Left ventricle myocardium superior (tissue), 1 donor: ENCODE measurements at regions not wholly inside any gene's neighbourhood (a gene's known extent, or its start where the extent isn't known, plus 50 kb on each side); places are given as distances from the start of the nearest gene placed in this dataset.

Experiments used
- ATAC-seq: fragments of 200-7000 bp; cut with Tn5 transposase; one replicate; pipeline ENCODE4 v1.9.1; 2020; ENCODE audit warnings: mild to moderate bottlenecking, moderate library complexity
- DNase-seq: peaks from one replicate; pipeline ENCODE4 v3.0.0-alpha.2; 2020
- intact Hi-C: fragments of 100-400 bp; cut with micrococcal nuclease; formaldehyde crosslinking; loops from one replicate; pipeline ENCODE4 v1.11.0; 2022
- donor health status: DM: no; HTN: yes; CAD: no; lungs with severe emphysema.

DNA sequence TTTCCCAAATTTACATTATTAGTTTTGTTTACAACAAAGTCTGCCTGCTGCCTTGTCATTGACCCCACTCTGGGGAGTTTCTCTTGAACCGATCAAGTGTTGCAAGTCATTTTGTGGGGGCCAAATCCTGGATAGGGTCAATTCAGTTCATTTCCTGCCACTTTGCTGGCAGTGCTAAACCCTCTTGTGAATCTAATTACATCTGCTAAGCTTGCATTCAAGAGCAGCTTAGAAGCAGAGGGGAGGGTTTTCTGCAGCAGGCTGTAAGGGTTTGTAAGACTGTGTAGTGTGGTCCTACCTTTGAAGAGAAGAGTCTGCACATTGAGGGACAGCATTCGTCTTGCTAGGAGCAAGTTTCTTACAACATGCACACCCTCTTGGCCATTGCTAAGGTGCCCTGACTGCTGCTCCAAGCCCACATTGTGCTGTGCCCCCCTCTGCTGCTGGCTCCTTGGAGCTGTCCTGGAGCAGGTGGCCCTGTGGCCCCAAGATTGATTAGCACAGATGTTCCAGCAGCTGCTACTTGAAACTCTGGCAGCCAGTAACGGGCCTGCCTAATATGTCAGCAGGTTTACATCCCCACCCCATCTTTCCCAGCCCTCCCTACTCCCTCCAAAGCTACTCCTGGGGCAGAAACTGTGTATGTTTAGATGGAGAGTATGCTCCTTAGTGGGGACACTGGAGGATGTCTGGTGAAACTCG is 174.5 kb upstream of the USP9Y start:
- ATAC-seq (no peak), DNase-seq (no peak)
- intact Hi-C loops = no loop called here

DNA sequence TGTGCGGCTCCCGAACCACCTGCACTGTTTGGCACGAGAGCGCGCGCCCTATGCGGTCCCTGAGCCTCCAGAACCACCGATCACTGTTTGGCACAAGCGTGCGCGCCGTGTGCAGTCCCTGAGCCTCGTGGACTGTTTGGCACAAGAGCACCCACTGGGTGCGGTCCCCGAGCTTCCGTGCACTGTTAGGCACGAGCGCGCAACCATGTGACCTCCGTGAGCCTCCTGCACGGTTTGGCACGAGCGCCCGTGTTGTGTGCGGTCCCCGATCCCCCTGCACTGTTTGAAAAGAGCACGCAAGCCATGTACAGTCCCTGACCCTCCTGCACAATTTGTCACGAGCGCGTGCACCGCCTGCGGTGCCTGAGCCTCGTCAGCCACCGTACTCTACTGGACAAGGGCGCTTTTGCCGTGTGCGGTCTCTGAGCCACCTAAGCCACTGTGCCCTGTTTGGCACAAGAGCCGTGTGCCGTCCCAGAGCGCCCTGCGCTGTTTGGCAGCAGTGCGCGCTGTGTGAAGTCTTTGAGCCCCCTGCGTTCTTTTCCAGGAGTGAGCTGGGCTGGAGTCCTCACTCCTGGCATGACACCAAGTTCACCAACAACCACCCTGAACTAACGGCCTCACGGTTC is 163.7 kb upstream of the USP9Y start:
- intact Hi-C loops = no loop called here
- peak; percentile 42 for ATAC-seq
- DNase-seq = no peak

DNA sequence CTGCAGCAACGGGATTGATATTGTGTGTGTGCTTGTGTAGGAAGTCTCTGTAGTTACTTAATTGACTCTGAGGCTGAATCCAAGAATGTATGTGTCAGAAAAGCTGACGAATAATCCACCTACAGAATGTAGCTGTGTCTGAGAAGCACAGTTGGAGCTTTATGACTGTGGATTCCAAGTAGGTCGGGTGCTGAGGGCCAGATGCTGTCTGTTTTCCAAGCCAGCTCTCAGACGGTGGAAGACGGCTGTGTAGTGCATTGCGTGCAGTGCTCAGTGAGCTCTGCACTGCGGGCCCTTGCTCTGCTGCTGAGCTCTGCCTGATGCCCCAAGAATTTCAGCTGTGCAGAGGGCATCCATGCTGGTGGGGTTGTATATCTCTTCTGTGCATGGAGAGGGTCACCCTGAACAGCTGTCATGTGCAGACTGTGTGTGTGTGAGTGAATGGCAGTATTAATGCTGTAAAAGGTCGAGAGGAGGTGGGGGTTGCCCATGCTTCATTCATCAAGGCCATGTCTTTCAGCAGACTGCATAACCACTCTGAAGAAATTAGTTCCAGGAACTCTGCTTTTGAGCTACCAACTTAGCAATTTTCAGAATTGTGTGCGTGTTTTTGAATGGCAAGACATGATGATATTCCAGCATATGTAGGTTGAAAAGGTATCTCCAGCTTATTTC is 154.1 kb upstream of the USP9Y start:
- intact Hi-C loops = no loop called here
- no peak for ATAC-seq

DNA sequence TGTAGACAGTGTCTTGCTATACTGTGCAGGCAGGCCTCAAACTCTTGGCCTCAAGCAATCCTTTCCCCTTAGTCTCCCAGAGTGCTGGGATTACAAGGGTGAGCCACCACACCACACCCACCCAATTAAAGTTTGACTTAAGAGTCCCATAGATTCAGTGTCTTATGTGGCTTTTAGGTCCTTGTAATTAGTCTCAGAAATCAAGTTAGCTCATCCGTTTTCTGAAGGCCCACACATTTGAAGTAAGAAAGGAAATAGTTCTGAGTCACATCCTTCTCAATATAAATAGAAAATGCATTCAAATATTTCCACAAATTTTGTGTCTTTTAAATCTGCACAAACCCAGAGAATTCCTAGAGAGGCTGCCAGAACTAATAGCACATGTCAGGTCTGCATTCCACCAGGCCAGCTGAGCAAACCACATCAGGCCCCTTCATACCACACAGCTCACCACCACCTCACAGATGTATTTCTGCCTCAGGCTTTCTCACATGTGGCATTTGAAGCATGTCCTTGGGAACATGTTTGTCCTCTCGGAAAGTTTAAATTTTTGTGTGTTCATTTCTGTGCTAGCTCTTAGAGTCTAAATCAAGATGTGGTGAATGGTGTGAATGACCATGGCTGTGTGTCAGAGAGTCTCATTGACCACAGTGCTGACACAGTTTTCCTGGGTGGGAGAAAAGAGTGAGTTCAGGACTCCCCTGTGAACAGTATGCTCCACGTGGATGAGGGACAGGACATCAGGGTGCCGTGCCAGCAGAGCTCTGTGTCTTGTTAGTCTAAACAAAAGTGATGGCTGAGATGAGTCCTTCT is 148.4 kb upstream of the USP9Y start:
- DNase-seq = no peak
- intact Hi-C loops = no loop called here
- no peak for ATAC-seq

More for the DNA sequence above, 154.1 kb upstream of the USP9Y start:
- DNase-seq = no peak

- intact Hi-C loops = no loop called here
- no peak for DNase-seq
- ATAC-seq = no peak
Measured at GRCh38 chrY:12553909-12554308, 147.1 kb upstream of the USP9Y start.

GRCh38 chrY:12555005-12555404 is 146.0 kb upstream of the USP9Y start:
- ATAC-seq (no peak), DNase-seq (no peak)
- intact Hi-C loops = no loop called here

DNA sequence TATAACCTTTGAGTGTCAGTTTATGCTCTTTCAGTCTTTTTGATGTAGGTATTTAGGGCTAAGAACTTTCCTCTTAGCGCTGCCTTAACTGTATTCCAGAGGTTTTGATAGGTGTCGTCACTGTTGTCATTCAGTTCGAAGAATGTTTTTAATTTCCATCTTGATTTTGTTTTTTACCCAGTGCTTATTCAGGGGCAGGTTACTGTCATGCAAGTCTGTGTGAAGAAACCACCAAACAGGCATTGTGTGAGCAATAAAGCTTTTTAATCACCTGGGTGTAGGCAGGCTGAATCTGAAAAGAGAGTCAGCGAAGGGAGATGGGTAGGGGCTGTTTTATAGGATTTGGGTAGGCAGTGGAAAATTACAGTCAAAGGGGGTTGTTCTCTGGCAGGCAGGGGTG is 142.0 kb upstream of the USP9Y start:
- ATAC-seq (no peak), DNase-seq (no peak)
- intact Hi-C loops = no loop called here

DNA sequence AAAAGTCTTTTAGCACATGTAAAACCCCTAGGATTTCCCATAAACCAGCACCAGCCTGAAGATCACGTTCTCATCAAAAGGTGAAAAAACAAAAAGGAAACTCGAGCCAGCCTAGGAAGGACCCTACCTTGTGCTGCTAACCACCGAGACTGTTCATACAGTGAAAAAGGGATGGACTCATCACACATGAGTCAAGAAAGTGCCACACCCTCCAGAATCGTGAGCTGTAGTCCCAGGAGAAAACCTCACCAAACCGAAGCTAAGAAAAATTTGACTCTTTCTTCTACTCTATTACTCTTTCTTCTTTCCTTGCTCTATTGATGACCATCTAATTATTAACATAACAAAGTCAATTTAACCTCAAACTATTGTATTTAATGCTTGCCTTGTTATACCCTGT is 124.8 kb upstream of the USP9Y start:
- intact Hi-C loops = no loop called here
- DNase-seq = no peak
- no peak for ATAC-seq

DNA sequence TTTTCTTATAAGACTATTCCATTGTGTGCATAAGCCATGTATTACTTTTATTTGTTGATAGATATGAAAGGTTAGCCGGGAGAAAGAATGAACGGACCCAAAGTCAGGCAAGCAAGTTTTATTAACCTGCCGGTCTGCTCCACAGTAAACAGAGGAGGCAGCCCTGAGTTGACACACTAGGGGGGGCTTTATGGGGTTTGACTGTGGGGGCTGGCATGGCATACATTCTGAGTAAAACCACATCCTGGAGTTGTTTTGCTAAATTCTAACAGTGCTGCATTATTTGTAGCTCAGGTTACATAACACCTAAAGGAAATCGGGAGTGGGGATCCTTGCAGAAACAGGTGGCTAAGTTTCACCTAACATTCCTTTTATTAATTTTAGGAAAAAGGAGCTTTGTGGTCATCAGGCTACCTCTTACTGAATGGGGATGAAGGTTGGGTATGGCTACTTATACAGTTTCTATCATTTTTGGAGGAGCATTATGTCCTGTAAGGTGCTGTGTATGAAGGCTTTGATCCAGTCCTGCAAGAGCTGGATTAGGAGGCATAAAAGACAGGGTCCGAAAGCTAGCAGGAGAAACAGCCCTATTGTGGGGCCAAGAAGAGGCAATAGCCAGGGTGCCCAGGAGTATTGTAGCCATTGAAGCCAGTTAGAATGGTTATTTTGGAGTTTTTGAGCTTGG is 107.4 kb upstream of the USP9Y start:
- DNase-seq (no peak), ATAC-seq (no peak)
- intact Hi-C loops = no loop called here

GRCh38 chrY:12598783-12599182 is 102.2 kb upstream of the USP9Y start:
- DNase-seq = no peak
- intact Hi-C loops = no loop called here
- ATAC-seq = no peak

GRCh38 chrY:12605426-12605825 is 95.6 kb upstream of the USP9Y start:
- ATAC-seq (no peak), DNase-seq (no peak)
- intact Hi-C loops = no loop called here

DNA sequence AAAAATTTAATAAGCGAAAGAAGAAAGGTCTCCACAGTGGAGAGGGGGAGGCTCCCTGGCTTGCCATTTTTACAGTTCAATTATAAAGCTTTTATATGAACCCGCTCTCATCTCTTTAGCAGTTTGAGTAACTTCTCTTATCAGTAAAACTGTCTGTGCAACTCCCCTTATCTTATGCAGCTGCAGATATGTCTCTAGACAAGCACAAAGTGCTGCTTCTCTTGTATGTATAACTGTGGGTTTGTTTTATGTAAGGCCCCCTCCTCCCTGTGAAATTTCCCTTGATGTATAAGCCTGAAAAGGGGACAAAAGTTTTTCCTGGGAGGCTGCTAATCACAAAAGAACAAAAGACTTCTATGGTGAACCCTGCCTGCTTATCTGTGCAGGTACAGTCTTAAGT is 90.2 kb upstream of the USP9Y start:
- no peak for ATAC-seq
- intact Hi-C loops = no loop called here
- DNase-seq = no peak

DNA sequence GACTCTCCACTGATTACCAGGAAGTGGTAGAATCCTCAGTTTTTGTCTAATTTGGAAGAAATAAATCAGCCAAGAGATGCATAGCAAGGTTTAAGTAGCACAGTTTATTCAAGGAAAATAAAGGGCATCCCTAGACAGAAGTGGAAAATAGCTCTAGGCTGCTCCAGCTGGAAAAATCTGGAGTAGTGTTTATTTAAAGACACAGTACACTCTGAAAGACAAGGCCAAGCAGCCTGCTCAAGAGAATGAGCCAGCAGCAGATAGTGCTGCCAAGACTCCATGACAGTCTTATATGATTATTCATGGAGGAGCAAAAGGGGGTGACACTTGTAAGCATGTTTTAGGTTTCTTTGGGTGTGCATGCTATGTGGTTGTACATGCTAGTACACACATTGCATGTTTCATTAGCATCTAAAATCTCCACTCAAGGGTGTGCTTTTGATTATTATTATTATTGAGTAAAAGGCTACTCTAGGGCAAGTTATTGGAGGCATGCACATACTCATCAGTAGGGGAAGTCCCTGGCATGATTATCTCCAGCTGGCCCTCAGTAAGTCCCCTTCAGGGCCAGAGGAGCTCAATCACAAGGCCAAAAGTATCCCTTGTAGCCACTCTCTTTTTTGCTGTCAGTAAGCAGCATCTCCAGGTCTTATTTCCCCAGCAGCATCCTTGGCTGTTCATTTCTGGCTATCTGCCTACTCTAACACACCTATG is 85.1 kb upstream of the USP9Y start:
- no peak for DNase-seq
- ATAC-seq = peak; percentile 49
- intact Hi-C loops = no loop called here

- peak; percentile 80 for ATAC-seq
- intact Hi-C loops = no loop called here
- DNase-seq = peak; percentile 30
Measured at GRCh38 chrY:12621454-12622081, 79.5 kb upstream of the USP9Y start.

GRCh38 chrY:12623204-12623603 is 77.8 kb upstream of the USP9Y start:
- DNase-seq (no peak), ATAC-seq (no peak)
- intact Hi-C loops = no loop called here

GRCh38 chrY:12642986-12643385 is 58.0 kb upstream of the USP9Y start:
- intact Hi-C loops = no loop called here
- no peak for DNase-seq
- ATAC-seq = peak; percentile 68

DNA sequence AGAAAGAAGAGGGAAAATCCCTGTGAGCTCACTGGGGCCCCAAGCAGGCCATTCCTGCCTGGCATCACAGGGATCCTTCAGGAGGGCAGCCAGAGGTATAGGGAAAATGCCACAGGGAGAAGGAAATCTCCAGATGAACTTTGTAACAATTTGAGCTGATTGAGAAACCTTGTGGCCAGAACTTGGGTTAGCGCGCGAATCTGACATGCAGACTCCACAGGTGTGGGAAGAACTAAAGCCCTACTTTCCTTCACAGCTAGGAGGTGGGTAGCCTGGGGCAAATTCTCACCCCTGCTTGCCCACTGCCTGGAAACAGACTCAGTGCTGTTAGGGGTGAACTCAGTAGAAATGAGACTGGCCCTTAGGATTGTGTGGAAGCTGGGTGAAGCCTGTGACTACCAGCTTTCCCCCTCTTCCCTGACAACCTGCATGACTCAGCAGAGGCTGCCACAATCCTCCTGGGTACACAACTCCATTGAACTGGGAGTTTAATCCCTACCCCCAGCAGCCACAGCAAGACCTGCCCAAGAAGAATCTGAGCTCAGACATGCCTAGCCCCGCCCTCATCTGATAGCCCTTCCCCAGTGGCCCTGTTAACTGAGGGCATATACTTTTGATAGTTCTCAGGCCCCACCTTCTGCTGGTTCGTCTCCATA is 57.2 kb upstream of the USP9Y start:
- intact Hi-C loops = no loop called here
- DNase-seq = no peak
- no peak for ATAC-seq

GRCh38 chrY:12651095-12651494 is 49.9 kb upstream of the USP9Y start:
- ATAC-seq (no peak), DNase-seq (no peak)
- intact Hi-C loops = no loop called here
